HL-60 (cell line): ENCODE measurements at regions not wholly inside any gene's neighbourhood (a gene's known extent, or its start where the extent isn't known, plus 50 kb on each side); places are given as distances from the start of the nearest gene placed in this dataset.
A peak's percentile ranks its signal among the peaks of the same experiment; 100 is the strongest.

Experiments
- DNase-seq, 2 experiments: peaks; one replicate each; pipeline ENCODE4 v3.0.0-alpha.2; 2010 to 2020; ENCODE audit warnings: low read depth in 1 of 2, low spot score in 1 of 2
- H3K27ac ChIP-seq: fragments of 250-450 bp; sonication (Bioruptor Pico); replicated peaks from 2 replicates; pipeline ENCODE4 v1.5.1; 2020; ENCODE audit warnings: mild to moderate bottlenecking, moderate library complexity
- H3K27me3 ChIP-seq: fragments of 250-450 bp; sonication (Bioruptor Pico); 2 replicates; pipeline ENCODE4 v1.5.1; 2021; ENCODE audit warnings: mild to moderate bottlenecking, moderate library complexity; ENCODE audit not compliant: insufficient read depth, poor library complexity, severe bottlenecking
- H3K4me3 ChIP-seq: replicated peaks from 2 replicates; pipeline ENCODE4 v1.5.1; 2011; ENCODE audit warnings: mild to moderate bottlenecking, control low read depth, low read length; ENCODE audit not compliant: insufficient read depth
- CTCF ChIP-seq: IDR thresholded peaks from one replicate; pipeline ENCODE4 v1.5.1; 2011; ENCODE audit warnings: low read length, control low read depth, inconsistent platforms; ENCODE audit not compliant: insufficient read depth
- GABPA ChIP-seq: IDR thresholded peaks from 2 replicates; pipeline ENCODE4 v1.6.1; 2012; ENCODE audit warnings: low read depth
- POLR2AphosphoS5 ChIP-seq: IDR thresholded peaks from 2 replicates; pipeline ENCODE4 v1.6.1; 2012; ENCODE audit warnings: low read depth
- REST ChIP-seq: IDR thresholded peaks from 2 replicates; pipeline ENCODE4 v1.6.1; 2012; ENCODE audit warnings: low read depth; ENCODE audit not compliant: insufficient replicate concordance
- SPI1 ChIP-seq: IDR thresholded peaks from 2 replicates; pipeline ENCODE4 v1.6.1; 2012; ENCODE audit warnings: low read depth, mild to moderate bottlenecking, borderline replicate concordance

- TF ChIP-seq CTCF: no peak
- TF ChIP-seq POLR2AphosphoS5: no peak
- TF ChIP-seq REST: no peak
- TF ChIP-seq SPI1: no peak
- TF ChIP-seq GABPA: no peak
- DNase-seq: peak in 1 of 2 experiments; percentile 22
- H3K27me3 ChIP-seq: no peaks in the 10 kb centered on the region
- H3K27ac ChIP-seq: no peak overlapping the region
- H3K4me3 ChIP-seq: no peak overlapping the region
These were observed 84.4 kb upstream of the PHOX2B start for GRCh38 chr4:41832961-41833360.

- no peak overlapping the region for H3K4me3 ChIP-seq
- H3K27ac ChIP-seq: no peak overlapping the region
- H3K27me3 ChIP-seq: peaks cover 3% of the 10 kb centered on the region
- TF ChIP-seq SPI1 (no peak), CTCF (no peak), REST (no peak), GABPA (no peak), POLR2AphosphoS5 (no peak)
- DNase-seq: no peak
These were observed 73.8 kb upstream of the PHOX2B start for GRCh38 chr4:41822325-41822724.

- no peak for DNase-seq
- H3K4me3 ChIP-seq: no peak overlapping the region
- no peak overlapping the region for H3K27ac ChIP-seq
- TF ChIP-seq CTCF (no peak), POLR2AphosphoS5 (no peak), SPI1 (no peak), REST (no peak), GABPA (no peak)
- H3K27me3 ChIP-seq: peaks cover 3% of the 10 kb centered on the region
These were observed 71.9 kb upstream of the PHOX2B start for GRCh38 chr4:41820473-41820872.
